Fibroblast of skin of right biceps (primary cell): ENCODE measurements at regions not wholly inside any gene's neighbourhood (a gene's known extent, or its start where the extent isn't known, plus 50 kb on each side); places are given as distances from the start of the nearest gene placed in this dataset.

Source experiments
- DNase-seq: peaks from one replicate; pipeline ENCODE4 v3.0.0-alpha.2; 2013

DNA sequence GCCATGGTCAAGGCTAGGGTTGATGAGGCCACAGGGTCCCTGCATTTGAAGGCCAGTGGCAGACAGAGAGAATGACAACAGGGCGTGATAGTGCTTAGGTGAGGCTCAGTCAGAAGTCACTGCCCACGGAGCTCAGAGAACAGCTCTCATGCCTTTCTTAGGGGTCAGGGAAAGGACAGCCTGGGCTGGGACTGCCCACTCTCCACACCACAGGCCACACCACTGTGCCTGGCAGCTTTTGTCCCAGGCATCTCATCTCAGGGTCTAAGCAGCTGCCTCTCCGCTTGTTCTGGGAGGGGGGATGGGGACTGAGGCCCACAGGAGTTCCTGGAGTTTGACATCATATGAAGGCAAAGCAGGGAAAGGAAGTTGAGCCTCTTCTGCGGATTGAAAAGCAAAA is 150.2 kb upstream of the B3GAT1 start:
- DNase-seq, result no peak

DNA sequence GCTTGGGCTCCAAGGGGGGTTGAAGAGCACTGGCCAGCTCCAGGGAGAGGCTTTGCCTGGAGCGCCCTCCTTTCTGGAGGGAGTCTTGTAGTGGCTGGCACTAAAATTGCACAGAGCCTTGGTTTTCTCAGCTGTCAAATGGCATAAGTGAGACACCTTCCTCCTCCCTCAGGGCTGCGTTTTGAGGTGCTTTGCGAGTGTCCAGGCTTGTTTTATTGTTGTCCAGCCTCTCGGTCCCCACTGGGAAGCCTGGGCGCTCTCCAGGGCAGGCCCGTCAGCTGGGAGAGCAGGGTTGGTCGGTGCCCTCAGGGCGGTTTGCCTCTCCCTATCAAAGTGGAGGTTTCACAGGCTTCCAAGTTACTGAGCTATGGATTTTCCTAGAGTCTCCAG is 149.3 kb upstream of the B3GAT1 start:
- DNase-seq, result no peak

DNA sequence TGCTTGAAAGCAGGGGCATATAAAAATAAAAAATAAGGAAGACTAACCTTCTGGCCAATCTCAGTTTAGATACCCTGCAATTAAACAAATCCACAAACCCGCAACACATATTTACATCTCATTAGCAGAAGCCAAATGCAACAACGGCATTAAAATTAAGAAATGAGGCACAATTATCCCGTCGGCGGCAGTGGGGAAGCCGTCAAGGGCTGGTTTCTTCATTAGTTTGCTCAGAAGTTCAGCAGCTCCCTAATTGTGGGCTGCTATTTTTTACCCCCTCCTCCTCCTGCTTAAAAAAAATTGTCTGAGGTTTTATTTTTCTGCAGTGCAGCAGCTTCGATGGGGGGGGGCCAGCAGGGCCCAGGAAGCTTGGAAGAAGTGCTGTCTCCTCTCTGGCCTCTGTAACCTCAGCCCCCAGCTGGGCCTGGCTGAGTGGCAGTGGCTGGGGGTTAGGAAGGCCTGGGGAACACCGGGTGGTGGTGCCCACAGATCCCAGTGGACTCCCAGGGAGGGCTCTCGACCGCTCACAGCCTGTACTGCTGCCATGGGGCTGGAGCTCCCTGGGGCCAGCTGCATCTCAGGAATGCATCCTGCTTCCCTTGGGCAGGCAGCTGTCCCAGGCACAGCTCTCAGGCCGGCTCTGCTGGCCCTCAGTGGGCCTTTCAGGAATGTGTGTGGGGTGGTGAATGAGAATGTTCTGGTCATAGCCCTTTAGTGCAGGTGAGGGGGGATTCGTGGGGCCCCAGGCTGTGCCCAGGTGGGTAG is 148.7 kb upstream of the B3GAT1 start:
- DNase-seq, result no peak

DNA sequence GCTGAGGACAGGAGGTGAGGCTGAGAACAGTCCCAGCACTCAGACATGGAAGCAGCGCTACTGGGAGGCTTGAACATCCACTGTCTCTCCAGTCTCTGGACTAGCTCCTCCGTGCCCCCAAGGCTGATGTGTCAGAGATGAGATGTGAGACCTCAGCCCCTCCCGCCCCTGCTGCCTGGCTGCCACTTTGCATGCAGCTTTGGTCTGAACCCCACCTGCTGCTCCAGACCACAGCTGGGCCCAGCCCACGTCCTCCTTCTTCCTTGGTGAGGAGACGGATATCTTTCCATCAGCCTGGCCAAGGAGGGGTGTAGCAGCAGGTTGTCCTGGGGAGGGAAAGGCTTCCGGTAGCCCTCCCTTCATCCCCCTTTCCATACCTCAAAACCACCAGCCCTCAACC is 148.0 kb upstream of the B3GAT1 start:
- no peak for DNase-seq

DNA sequence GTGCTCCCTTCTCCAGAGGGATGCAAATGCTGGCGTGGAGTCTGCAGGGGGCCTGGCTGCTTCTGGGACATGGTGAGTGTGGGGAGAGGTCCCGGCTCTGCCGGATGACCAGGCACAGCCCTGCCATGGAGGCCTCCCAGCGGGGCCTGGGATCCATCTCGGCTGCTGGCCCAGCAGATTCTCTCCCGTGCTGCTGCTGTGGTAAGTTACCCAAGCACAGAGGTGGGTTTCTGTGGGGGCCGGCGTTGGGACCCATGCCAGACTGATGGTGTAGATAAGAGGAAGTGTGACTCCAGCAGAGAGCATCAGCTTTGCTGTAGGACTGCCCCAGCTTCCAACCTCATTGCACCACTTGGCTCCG is 147.5 kb upstream of the B3GAT1 start:
- no peak for DNase-seq

DNA sequence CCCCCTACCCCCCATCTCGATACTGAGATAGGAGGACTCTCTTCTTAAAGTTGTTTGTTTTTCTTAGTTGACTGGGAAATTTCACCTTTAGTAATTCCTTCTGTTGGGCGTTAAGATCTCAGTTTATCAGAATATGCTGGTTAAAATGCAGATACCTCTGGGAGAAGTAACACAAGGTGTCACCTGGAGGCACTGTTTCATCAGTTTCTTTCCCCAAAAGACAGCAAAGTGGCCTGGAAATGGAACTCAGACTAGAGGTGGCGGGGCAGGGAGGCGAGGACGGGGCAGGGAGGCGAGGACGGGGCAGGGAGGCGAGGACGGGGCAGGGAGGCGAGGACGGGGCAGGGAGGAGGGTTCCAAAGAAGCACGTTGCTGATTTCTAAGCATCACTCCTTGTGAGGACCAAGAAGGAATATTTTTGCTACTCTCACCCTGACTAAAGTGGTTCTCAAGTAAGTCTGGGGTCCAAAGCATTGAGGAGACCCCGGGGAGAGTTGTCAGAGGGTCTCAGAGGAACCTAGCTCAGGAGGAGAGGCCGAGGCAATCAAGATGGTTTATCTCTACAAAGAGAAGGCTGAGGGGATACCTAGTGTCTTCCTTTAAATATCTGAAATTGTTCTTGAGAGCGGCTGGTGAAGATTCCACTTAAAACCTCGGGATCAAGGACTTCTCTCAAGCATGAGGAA is 147.0 kb upstream of the B3GAT1 start:
- no peak for DNase-seq

DNA sequence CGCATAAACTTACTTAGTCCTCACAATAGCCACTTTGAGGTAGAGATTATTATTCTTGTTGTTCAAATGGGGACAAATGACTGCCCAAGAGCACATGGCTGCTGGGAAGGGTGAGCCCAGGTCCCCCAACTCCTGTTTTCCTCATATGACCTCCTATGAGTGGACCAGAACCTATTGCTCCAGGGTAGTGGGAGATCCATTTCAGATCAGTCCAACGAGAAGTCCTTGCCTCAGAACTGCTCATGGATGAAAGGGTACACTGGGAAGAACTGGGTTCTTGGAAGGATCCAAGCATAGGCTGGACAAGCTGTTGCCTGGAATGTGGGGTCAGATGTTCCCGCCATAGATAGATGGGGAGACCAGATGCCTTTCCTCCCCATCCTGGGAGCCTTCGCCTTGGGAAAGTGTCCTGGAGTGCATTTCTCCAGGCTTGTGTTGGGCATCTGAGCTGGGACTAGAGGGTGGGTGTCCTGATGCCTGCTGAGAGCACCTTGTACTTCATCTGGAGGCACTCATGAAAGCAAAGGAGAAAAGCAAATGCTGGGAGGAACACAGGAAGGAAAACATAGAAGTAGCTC is 146.3 kb upstream of the B3GAT1 start:
- DNase-seq, result no peak

DNA sequence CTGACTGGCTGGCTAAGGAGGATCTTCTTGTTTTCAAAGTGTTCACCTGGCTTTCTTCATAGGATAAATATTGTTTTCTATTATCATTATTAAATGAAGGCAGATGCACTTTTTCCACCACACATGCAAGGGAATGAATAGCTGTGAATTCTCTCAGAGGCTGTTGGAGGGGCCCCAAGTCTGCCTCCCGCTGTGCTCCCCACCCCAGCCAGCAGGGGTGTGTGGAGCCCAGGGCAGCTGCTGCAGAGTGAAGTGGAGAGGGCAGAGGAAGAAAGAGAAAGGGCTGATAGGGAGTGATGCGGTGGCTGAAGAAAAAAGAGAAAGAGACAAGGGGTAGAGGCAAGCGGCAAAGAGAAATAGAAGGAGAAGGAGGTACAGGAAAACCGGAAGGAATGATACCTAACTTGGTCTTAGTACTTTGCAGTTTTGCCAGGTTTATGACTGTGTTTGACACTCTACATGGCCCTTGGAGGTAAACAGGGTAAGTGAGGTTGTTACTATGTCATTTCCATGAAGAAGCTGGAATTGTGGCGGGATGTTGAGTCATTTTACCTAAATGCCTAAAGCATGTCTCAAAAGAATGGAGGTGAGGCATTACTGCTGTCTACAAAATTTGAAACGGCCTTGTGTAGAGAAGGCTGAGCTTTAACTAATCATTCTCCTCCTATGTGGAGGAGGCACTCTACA is 145.7 kb upstream of the B3GAT1 start:
- no peak for DNase-seq

DNA sequence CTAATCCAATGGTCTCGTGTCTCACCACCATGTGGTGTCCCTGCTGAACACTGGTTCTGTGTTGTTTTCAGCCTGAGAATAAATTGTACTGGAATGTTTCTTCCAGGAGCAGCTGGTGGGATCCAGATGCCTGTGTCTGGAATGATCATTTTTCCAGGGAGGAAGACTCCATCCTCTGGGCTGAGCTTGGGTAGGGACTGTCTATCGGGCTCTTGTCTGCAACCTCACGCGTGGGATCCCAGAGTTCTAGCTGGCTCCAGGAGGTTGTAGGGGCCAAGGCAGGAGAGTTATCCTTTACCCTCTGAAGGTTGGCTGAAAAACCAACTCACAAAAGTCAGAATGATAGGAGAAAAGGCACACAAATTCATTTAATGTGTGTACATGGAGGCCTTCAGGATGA is 144.1 kb upstream of the B3GAT1 start:
- DNase-seq, result no peak

DNA sequence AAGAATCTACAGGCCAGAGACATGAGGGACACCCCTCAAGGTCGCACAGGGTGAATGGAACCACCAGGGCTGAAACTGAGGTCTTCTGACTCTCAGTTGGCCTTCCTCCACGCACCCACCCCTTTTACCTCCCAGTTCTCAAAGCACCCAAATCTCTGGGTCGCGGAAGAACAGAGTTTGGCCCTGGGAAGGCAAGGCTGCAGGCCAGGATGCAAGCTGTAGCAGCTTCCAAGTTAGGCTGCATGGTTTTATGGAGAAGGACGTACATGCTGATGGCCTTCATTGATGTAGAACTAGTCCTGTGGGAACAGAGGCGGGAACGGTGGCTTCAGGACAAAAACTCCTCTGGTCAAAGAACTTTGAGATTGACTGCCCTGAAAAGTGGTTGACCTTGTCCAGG is 143.5 kb upstream of the B3GAT1 start:
- no peak for DNase-seq

DNA sequence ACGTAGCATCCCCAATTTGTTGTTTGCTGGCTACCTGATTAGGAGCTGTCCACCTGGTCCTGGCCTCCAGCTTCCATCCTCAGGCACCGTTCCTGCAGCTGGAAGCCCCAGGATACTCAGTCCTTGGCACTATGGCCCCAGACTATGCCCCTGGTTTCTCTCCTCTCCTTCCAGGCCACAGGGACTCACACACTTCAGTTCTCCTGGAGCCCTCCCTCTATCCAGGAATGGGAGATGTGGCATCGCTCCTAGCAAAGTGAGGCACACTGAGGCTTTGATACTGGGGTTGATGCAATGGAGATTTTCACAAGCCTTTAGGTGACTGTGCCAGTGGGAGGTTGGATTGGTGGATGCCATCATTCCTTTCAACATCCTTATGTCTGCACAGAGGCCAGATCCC is 142.8 kb upstream of the B3GAT1 start:
- DNase-seq, result no peak

DNA sequence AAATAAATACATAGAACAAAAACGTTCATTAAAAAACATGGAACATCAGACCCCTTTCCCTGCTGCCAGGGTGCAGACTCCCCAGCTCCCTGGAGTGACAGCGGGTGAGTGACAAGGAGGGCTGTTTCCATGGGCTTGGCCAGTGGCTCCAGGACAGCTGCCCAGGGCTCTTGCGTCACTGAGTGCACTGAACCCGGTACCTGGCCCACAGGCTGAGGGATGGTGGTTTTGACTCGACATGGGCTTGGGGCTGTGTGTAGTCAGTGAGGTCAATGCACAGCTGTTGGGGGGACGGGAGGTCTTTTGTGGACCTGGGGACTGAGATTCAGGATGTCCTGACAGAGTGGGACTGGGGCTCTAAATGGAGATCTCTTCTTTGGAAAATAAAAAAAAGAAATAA is 142.1 kb upstream of the B3GAT1 start:
- no peak for DNase-seq

DNA sequence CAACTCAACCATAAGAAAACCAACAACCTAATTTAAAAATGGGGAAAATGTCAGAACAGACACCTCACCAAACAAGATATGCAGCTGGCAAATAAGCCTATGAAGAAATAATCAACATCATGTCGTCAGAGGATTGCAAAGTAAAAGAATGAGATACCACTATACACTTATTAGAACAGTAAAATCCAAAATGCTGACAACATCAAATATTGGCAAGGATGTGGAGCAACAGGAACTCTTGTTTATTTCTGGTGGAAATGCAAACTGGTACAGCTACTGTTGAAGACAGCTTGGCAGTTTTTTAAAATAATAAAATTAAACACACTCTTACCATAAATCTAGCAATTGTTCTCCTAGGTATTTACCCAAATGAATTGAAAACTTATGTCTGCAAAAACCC is 140.7 kb upstream of the B3GAT1 start:
- no peak for DNase-seq

DNA sequence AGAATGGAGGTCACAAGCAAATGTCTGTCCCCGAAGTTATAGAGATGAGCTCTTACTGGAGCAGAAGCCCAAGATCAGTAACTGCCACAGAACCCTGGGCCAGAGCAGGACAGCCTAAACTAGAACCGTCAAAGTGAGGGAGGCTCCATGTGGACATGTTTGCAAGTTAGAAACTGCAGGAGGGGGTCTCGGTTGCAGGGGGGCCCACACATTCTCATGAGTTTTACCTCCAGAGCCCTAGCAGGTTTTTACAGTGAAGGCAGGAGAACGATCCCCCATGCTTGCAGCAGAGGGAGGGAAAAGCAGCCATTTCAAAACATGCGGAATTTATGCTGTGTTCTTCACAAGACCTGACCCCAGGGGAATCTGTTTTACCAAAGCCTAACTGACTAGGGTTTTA is 133.5 kb upstream of the B3GAT1 start:
- no peak for DNase-seq

DNA sequence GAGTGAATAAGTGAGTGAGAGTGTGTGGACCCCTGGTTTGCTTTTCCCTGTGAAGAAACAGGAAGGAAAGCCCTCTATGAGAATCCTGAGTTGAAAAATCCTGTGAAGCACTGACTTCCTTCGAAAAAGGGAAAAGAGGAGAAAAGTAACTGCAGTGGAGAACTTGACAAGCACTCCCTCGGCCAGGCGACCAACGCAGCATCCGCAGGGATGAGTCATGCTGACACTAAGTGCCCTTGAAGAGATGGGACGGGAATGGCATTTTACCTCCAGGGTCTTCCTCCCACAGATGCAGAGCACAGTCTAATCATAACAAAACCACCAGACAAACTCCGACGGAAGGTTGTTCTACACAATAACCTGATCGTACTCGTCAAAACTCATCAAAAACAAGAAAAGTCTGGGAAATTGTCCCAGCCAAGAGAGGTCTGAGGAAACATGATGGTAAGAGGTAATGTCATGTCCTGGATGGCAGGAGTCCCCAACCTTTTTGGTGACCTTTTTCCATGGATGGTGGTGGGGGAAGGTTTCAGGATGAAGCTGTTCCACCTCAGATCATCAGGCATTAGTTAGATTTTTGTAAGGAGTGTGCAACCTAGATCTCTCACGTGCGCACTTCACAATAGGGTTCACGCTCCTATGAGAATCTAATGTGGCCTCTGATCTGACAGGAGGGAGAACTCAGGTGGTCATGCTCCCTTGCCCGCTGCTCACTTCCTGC is 132.2 kb upstream of the B3GAT1 start:
- DNase-seq, result no peak

DNA sequence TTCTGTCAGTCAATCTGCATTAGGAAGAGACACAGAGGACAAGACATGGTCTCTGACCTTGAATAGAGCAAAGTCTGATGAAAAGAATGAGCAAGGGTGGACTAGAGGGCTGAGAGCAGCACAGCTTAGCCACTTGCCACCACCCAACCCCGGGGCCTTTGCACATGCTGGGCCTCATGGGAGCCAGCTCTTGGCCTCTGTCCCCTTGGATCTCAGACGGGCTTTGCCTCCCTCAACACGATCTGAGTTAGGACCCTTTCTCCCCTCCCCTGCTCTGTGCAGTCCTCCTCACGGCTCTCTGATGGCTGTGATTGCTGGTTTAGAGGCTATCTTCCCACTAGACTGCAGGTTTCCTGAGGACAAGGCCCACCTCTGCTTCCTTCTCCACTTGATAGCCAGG is 131.6 kb upstream of the B3GAT1 start:
- DNase-seq, result no peak

DNA sequence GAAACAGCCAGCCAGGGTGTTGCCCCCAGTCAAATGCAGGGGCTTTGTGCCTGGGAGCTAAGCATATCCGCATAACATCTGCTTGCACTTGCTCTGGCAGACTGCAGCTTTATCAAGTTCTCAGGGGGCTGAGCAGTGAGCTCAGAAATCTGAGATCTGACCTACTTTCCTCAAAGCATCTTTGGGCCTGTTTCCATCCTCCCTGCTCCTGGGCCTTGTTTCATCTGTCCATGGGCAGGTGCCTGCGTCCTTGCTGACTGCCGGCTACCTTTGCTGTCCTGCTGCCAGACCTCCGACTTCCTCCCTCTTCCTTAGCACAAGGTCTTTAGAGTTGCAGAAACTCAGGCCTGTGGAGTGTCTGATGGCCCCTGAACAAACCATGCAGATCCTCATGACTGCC is 131.2 kb upstream of the B3GAT1 start:
- no peak for DNase-seq

DNA sequence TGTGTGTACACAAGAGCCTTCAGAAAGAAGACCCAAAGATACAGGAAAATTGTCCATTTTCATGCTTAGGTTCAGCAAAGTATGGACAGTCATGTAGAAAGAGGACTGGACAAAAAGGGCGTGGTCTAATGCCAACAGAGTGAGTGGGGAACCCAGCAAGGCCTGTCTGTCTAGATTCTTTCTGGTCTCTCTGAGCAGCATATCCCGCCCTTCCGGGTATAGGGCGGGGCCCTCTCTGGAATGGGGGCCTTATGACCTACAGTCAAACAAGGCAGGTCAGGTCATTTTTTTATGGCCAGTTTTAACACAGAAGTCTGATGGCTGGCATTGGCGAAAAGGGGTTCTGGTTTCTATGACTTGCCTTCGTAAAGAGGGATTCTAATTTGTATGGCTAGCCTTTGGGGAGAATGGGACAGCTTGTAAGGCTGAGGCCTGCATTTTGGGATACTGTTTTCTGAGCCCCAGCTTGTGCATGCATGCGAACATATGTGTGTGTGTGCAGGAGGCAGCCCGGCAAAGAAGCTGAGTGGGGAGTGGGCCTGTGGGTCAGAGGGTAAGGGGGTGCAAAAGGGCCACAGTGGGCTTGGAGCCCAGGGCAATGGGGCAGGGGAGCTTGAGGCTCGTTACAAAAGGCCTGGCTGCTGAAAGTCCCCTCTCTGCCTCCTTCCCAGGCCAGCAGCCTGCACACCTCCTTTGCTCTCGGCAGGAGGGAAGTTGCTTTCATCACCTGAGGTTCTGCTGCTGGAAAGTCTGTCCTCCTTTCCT is 130.5 kb upstream of the B3GAT1 start:
- no peak for DNase-seq

DNA sequence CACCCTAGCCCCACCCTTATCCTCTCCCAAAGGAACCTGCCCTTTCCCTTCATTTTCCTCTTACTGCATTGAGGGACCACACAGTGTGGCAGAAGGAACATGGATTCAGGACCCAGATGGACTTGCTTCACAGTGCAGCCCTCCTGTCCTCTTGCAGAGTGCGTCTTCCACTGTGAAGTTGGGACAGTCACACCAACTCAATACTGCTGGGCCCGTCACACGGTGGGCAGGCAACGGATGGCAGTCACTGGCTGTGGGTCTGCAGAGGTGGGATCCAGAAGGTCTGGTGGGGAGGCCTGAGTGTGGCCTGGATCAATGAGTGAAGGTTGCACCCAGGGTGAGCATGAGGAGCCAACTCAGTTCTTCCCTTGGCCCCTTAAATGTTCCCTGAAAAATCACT is 129.9 kb upstream of the B3GAT1 start:
- DNase-seq, result no peak

DNA sequence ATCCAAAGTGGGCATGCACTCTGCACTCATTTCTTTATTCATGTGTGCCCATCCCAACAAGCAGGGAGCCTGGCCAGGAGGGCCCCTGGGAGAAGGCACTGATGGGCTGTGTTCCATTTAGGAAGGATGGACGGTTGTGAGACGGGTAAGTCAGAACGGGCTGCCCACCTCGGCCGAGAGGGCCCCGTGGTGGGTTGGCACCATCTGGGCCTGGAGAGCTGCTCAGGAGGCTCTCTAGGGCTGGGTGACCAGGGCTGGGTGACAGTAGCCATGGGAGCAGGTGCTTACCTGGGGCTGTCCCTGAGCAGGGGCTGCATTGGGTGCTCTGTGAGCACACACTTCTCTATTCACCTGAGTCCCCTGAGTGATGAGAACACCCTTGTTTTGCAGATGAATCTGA is 129.3 kb upstream of the B3GAT1 start:
- DNase-seq, result no peak

DNA sequence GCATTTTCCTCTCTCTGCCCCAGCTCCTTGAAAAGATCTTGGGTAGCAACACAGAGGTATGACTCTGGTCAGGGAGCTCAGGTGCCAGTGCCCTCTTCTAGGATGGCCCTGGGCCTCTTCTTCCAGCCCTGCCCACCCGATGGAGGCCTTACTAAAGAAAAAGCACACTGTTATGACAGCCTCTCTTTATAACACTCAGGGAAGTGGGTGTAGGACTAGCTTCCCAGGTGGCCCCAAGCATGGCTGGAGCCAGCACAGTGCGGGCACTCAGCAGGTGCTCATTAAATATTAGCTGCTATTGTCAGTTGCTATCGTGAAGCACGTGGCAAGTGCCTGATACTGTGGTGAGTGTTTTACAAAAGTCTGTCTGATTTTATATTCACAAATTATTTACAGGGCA is 127.2 kb upstream of the B3GAT1 start:
- DNase-seq, result no peak

DNA sequence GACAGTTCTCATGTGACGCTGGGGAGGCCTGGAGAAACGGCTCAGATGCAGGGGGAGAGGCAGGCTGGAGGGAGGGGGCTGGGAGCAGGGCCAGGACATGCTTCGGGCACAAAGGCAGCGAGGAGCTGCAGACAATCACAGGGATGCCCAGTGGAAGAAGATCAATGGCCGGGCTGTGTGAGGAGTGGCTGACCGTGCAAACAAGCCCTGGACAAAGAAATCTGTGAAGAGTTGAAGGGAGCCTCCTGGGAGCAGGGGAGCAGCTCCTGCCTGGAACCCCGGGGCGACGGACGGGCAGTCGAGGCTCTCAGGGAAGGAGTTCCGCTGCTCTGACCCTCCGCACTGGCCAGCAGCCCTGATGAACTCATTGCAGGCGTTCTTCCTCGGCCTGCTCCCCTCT is 126.7 kb upstream of the B3GAT1 start:
- DNase-seq, result no peak

DNA sequence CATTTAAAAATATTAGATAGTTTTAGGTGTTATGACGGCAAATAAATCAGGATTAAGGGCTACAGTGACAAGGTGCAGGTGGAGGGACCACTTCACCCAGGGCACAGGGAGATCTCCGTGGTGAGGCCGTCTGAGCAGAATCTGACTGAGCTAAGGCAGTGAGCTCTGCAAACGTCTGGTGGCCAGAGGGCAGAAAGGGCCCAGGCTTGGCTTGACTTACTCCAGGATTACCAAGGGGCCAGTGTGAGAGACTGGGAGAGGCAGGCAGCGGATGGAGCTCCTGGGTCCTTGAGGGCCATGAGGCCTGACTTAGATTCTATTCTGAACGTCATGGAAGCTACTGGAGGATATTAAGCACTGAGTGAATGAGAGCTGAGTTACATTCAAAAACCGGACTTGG is 125.9 kb upstream of the B3GAT1 start:
- no peak for DNase-seq
